ENCODE measurements at regions not wholly inside any gene's neighbourhood (a gene's known extent, or its start where the extent isn't known, plus 50 kb on each side); places are given as distances from the start of the nearest gene placed in this dataset.

GRCh38 chr5:6206501-6206900 is 171.8 kb downstream of the MED10 start:
- ChIA-PET CTCF (no interaction called here), POLR2A (ENCODE audit: low non-redundant PET) (no interaction called here)
- H3K27ac ChIP-seq = no peak overlapping the region
- no peak for DNase-seq (ENCODE audit: low spot score)
- no peak for TF ChIP-seq CTCF (conservative IDR thresholded peaks at IDR 0.05; ENCODE audit: low read depth)

DNA sequence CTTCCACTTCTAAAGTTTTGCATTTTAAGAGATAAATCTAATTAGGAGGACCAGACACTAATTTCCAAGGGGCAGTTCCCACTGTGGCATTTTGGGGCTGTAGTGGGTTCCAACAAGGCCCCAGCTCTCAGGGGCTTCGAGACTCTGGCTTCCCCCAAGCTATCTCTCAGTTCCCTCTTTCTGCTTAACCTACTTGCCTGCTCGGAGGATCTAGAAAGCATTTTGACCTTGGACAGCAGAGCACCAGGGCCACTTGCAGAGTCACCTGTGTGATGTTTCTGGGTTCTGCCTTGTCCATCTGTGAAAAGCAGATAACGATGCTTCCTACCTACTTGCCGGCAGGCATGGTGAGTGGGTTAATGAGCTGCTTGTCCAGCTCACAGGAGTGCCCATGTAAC is 175.4 kb downstream of the MED10 start:
- H3K27ac ChIP-seq = no peak overlapping the region
- no peak for TF ChIP-seq CTCF (conservative IDR thresholded peaks at IDR 0.05; ENCODE audit: low read depth)
- POLR2A ChIA-PET (ENCODE audit: low non-redundant PET) = no interaction called here
- CTCF ChIA-PET = no interaction called here
- DNase-seq (ENCODE audit: low spot score) = no peak

DNA sequence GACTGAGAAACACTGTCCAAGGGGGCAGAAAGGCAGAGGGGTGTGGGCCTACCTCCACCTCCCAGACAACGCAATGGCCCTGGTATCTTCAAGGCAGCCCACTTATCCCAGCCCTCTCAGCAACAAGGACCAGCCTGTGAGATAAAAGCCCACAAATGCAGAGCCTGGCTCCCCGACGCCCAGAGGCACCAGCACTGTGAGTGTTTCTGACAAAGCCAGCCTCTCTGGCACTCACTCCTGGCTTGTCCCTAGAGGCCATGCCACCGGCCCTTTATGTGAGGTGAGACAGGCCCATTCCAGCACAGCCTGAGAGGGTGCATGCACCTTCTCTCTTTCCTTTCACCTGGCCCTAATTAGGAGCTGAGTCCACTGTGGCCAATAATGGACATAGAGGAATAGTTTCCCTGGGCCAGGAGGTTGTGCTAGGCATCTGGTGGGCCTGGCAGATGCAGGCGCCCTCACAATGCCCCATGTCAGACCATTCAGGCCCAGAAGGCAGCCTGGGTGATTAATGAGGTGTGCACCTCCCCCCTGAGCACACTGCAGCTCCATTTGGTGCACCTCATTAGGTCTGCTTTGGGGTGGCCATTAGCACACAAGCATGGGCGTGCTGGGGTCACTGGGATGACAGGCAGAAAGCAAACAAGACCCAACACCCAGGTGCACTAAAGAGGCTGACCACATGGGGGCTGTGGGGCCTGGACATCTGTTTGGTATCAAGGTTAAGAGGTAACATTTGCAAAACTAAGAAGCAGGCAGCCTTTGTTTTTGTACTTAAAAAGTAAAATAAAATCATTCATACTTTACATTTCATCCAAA is 176.0 kb downstream of the MED10 start:
- no peak for DNase-seq (ENCODE audit: low spot score)
- POLR2A ChIA-PET (ENCODE audit: low non-redundant PET) = no interaction called here

GRCh38 chr5:6201631-6202030 is 176.7 kb downstream of the MED10 start:
- no peak for DNase-seq (ENCODE audit: low spot score)
- ChIA-PET CTCF (interaction anchor here (0.7 to 0.9 kb wide), 2 partner anchors 10 to 719 kb away, joined by 3 read pairs; no protein-coding TSS in a partner anchor), POLR2A (ENCODE audit: low non-redundant PET) (no interaction called here)
- H3K27ac ChIP-seq = no peak overlapping the region
- no peak for TF ChIP-seq CTCF (conservative IDR thresholded peaks at IDR 0.05; ENCODE audit: low read depth)

More for the DNA sequence above, 176.0 kb downstream of the MED10 start:
- H3K27ac ChIP-seq = no peak overlapping the region
- TF ChIP-seq CTCF (conservative IDR thresholded peaks at IDR 0.05; ENCODE audit: low read depth) = no peak; the same call in 1 of the 2 replicates
- CTCF ChIA-PET = interaction anchor here (0.7 to 0.9 kb wide), 2 partner anchors 10 to 720 kb away, joined by 3 read pairs; no protein-coding TSS in a partner anchor

DNA sequence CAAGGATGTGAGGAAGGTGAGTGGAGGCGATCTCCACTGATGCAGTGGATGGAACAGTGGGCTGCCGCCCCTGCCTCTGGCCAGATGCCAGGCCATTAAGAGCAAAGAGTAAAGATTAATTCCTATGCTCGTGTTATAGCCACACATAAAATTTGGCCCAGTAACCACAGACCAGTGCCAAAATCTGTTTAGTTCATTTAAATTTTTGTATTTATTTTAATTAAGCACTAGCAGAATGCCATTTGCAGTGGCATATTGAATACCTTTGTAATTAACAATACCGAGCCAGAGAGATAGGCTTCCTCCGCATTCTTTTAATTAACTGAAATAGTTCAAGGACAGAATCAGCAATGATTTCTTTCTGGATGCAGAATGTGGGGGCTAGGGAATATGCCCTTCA is 179.8 kb downstream of the MED10 start:
- CTCF ChIA-PET = no interaction called here
- no peak overlapping the region for H3K27ac ChIP-seq
- POLR2A ChIA-PET (ENCODE audit: low non-redundant PET) = no interaction called here
- no peak for DNase-seq (ENCODE audit: low spot score)
- no peak for TF ChIP-seq CTCF (conservative IDR thresholded peaks at IDR 0.05; ENCODE audit: low read depth)

DNA sequence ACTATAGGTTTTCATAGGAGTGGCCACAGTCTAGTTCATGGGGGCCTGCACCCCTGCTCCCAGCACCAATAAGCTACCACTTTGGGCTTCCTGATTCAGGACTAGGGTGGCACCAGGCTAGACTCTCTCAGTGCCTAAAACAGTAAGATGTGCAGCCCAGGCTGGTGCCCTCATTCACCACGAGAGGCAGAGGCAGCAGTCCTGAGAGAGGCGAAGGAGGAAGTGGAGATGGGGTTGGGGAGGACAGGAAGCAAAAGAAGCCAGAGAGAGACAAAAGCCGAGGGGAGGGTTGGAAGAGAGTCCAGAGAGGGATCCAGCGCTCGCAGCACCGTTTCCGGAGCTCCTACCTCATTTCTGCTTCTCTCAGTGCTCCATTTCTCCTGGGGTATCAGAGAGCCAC is 180.9 kb downstream of the MED10 start:
- CTCF ChIA-PET = no interaction called here
- TF ChIP-seq CTCF (conservative IDR thresholded peaks at IDR 0.05; ENCODE audit: low read depth) = no peak
- H3K27ac ChIP-seq = no peak overlapping the region
- no peak for DNase-seq (ENCODE audit: low spot score)
- POLR2A ChIA-PET (ENCODE audit: low non-redundant PET) = no interaction called here
